K562 (cell line): ENCODE measurements at regions not wholly inside any gene's neighbourhood (a gene's known extent, or its start where the extent isn't known, plus 50 kb on each side); places are given as distances from the start of the nearest gene placed in this dataset.

Experiments used
- BRF2 ChIP-seq: IDR thresholded peaks from 3 replicates; pipeline ENCODE4 v1.6.1; 2011; ENCODE audit warnings: borderline replicate concordance, mild to moderate bottlenecking; ENCODE audit not compliant: insufficient read length, insufficient read depth
- HMBOX1 ChIP-seq: sonication (generic); IDR thresholded peaks from 2 replicates; pipeline ENCODE4 v1.6.1; 2016
- HMG20B ChIP-seq: fragments of 250-450 bp; sonication (Bioruptor Pico); IDR thresholded peaks from 2 replicates; pipeline ENCODE4 v1.5.0; 2021; ENCODE audit warnings: mild to moderate bottlenecking
- MAZ ChIP-seq, 2 experiments: fragments of 450-650 bp in 1 of 2; sonication (generic) in 1 of 2; formaldehyde crosslinking; IDR thresholded peaks in 1 of 2; conservative IDR thresholded peaks in 1 of 2; 2 replicates each; pipeline versions ENCODE4 v1.4.0 to v1.5.0; 2020; ENCODE audit warnings: mild to moderate bottlenecking in 1 of 2, missing genetic modification reagents in 1 of 2
- NCOA6 ChIP-seq: fragments of 450-650 bp; IDR thresholded peaks from 2 replicates; pipeline ENCODE4 v1.6.1; 2017; ENCODE audit warnings: mild to moderate bottlenecking
- PRPF4 ChIP-seq: fragments of 200-400 bp; formaldehyde crosslinking; IDR thresholded peaks from one replicate; pipeline ENCODE4 v1.6.1; 2017; ENCODE audit warnings: low read length, low read depth, mild to moderate bottlenecking; ENCODE audit not compliant: insufficient read depth, poor library complexity, severe bottlenecking
- RFX1 ChIP-seq: fragments of 450-650 bp; IDR thresholded peaks from 2 replicates; pipeline ENCODE4 v1.6.1; 2016; ENCODE audit warnings: mild to moderate bottlenecking, moderate library complexity
- RUNX1 ChIP-seq: sonication (generic); IDR thresholded peaks from 2 replicates; pipeline ENCODE4 v1.6.1; 2016; ENCODE audit warnings: antibody characterized with exemption, low read depth
- ZNF318 ChIP-seq, 2 experiments: fragments of 450-650 bp; IDR thresholded peaks; 2 replicates each; pipeline ENCODE4 v1.6.1; 2016; ENCODE audit warnings: mild to moderate bottlenecking in 2 of 2, borderline replicate concordance in 1 of 2, low read depth in 1 of 2, moderate library complexity in 1 of 2
- ZNF584 ChIP-seq: fragments of 200-800 bp; sonication (Bioruptor generic); IDR thresholded peaks from 2 replicates; pipeline ENCODE4 v1.6.1; 2016; ENCODE audit warnings: low read depth, mild to moderate bottlenecking, missing genetic modification characterization, missing compliant biosample characterization
- TF ChIP-seq, protein P1 (sequence below): fragments of 250-450 bp; sonication (Bioruptor Pico); IDR thresholded peaks from 2 replicates; pipeline ENCODE4 v1.5.0; 2021; ENCODE audit warnings: mild to moderate bottlenecking, moderate library complexity
- TF ChIP-seq, protein P2 (sequence below): fragments of 450-650 bp; IDR thresholded peaks from 2 replicates; pipeline ENCODE4 v1.6.1; 2018; ENCODE audit warnings: mild to moderate bottlenecking, low read depth; ENCODE audit not compliant: partially characterized antibody

GRCh38 chrX:40434947-40435346, 145.8 kb upstream of the ATP6AP2 start (continued):
- TF ChIP-seq BRF2 (no peak), PRPF4 (no peak), HMG20B (CRISPR knock-in tag) (no peak), RFX1 (no peak), ZNF318 (IDR thresholded peaks at IDR 0.05; ENCODE audit: borderline replicate concordance in 1 of 2, low read depth in 1 of 2) (peak in 1 of 2 experiments; percentile 74; a peak in 2 of 4 replicates), HMBOX1 (no peak), ZNF584 (CRISPR knock-in tag) (no peak), RUNX1 (no peak), MAZ (CRISPR knock-in tag; conservative IDR thresholded peaks at IDR 0.05 in 1 of 2, IDR thresholded peaks at IDR 0.05 in 1 of 2) (no peak), NCOA6 (no peak)
- TF ChIP-seq, protein P1, sequence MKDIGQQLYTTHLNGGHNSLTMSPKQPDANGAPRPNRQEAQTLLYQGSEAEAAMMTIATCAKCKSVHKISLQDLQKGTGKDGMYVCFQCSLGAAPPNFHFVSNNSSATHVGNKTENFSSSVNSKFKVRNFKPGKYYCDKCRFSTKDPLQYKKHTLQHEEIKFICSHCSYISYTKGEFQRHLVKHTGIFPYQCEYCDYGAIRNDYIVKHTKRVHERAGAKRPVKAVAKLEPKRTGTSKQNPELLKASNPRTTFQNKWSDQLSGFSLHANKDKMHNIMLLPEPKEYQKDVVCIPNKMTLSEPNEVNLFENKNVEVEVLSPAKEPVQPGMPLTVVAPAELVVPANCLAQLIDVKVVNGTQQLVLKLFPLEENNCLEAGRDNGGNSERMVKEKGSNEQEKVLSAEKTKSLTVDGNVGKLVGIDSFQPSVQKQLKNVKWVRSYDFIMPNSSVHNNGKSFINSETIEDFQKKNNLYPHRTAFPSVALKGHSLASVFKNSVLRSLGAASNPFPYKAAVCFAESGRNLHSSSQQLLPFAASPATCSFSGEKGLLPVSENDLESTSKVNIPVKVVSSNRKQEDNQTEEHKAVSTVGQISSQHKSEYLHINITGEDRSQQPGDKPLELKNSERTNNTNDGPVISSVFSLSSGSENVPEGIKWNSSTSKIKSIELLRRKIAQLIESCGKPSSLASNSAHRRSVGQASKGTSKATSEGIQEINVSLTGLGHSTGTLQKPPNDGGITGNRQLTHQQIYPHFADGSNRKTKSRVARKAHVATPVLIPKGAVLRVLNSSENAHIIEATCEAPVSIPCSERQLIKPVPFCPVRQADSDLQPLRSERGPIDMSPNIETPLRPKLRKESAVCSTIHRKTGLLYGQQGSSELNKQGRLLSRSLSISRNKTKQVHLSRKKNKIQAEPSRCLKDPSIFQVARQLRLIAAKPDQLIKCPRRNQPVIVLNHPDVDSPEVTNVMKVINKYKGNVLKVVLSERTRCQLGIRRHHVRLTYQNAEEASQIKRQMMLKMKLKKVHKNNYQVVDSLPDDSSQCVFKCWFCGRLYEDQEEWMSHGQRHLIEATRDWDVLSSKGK: no peak
- TF ChIP-seq, protein P2, sequence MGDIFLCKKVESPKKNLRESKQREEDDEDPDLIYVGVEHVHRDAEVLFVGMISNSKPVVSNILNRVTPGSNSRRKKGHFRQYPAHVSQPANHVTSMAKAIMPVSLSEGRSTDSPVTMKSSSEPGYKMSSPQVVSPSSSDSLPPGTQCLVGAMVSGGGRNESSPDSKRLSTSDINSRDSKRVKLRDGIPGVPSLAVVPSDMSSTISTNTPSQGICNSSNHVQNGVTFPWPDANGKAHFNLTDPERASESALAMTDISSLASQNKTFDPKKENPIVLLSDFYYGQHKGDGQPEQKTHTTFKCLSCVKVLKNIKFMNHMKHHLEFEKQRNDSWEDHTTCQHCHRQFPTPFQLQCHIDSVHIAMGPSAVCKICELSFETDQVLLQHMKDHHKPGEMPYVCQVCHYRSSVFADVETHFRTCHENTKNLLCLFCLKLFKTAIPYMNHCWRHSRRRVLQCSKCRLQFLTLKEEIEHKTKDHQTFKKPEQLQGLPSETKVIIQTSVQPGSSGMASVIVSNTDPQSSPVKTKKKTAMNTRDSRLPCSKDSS: no peak
